ENCODE measurements at regions not wholly inside any gene's neighbourhood (a gene's known extent, or its start where the extent isn't known, plus 50 kb on each side); places are given as distances from the start of the nearest gene placed in this dataset.

DNA sequence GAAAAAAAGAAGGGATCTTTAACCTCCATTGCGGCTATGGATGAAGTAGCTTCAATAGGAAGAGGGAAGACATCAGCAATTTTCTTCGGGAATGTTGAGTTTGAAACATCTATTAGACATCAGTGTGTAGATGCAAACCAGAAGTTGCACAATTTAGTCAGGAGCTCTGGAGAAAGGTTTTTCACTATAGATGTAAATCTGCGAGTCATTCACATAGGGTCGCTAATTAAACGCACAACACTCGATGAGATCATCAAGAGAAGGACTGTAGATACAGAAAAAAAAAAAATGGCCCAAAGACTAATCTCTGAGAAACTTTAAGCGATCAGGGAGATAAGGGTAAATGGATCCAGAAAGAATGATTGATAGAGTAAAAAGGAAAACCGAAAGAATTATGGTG lies 61.7 kb upstream of the TES start:
- DNase-seq: no peak

DNA sequence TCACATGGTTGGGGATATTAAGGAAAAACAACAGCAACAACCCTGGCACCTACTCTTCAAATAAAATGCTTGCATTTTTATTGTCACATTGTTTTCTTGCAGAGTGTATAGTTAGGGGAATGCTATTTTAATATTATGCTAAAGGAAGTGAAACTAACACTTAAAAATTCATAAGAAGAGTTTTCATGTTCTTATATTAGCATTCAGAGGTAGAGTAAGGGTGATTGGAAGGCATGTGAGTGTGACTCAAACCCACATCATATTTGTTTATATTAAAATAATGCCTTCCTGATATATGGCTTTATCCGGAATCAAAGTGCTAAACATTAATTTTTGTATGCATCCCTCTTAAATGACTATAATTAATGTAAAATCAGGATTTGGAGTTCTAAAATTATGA lies 59.8 kb upstream of the TES start:
- DNase-seq: no peak

DNA sequence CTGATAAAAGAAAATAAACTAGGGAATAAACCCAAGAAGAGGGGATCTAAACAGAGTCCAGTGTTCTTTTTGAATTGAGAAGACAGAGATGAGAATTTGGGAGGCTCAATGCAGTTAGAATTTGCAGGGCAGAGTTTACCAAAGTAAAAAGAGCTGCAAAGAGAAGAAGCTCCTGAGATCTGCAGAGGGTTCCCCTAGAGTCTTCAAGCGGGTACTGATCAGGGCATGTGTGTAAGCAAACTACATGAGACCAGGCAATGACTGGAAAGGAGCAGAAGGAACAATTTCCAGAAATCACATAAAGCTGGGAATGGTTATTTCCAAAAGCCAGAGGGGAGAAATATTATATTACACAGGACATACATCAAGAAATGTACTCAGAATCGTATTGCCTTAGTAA lies 58.1 kb upstream of the TES start:
- DNase-seq: no peak

DNA sequence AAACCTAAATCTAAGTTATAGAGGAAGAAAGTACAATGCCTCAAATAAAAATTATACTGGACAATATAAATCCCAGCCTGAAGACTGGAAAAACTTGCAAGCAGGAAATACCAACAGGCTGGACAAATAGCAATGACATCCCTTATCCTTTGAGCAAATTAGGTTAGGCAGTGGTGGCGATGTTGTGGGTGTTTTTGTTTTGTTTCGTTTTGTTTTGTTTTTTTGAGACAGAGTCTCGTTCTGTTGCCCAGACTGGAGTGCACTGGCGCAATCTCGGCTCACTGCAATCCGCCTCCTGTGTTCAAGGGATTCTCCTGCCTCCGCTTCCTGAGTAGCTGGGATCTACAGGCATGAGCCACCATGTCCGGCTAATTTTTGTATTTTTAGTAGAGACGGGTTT lies 57.3 kb upstream of the TES start:
- no peak for DNase-seq

DNA sequence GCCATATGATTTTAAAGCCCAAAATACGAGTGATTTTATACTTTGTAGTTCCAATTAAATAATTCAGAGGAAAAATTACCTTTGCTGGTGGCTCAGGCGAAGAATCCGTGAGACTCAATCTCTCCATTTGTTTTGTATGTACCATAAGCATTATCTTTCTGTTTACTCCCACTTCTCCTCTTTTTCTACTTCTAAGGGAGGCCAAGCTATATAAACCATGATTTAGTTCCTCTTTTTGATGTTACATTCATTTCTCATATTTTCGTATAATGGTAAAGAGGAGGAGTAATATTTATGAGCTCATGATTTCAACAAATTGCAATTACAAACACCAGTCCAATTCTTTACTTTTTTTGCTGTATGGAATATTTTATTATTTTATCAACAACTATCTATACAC lies 50.6 kb upstream of the TES start:
- no peak for DNase-seq
